HG03378 (cell line): ENCODE measurements at regions not wholly inside any gene's neighbourhood (a gene's known extent, or its start where the extent isn't known, plus 50 kb on each side); places are given as distances from the start of the nearest gene placed in this dataset.
A peak's percentile ranks its signal among the peaks of the same experiment; 100 is the strongest.
"Not testable (repeated sequence)": the region's sequence is repeated elsewhere in the genome, so short reads cannot be mapped to it uniquely, and the experiment has no call there.

Experiments used
- ATAC-seq: cut with Tn5 transposase; IDR thresholded peaks from one replicate; pipeline ENCODE4 v1.9.1; 2021; ENCODE audit warnings: mild to moderate bottlenecking, moderate library complexity; ENCODE audit not compliant: unreplicated experiment

- ATAC-seq = no peak
Observed at GRCh38 chr3:59245300-59245858, 195.6 kb upstream of the CFAP20DC start.

GRCh38 chr3:59244343-59244742, 194.5 kb upstream of the CFAP20DC start:
- no peak for ATAC-seq

- ATAC-seq = no peak
Observed at GRCh38 chr3:59243476-59243875, 193.7 kb upstream of the CFAP20DC start.

- no peak for ATAC-seq
Observed at GRCh38 chr3:59240666-59241255, 190.9 kb upstream of the CFAP20DC start.

GRCh38 chr3:59237121-59237520, 187.3 kb upstream of the CFAP20DC start:
- ATAC-seq = no peak

- peak; percentile 92 for ATAC-seq
Observed at GRCh38 chr3:59235634-59236012, 185.8 kb upstream of the CFAP20DC start.

- ATAC-seq = peak; percentile 22
Observed at GRCh38 chr3:59234884-59235633, 185.2 kb upstream of the CFAP20DC start.

- ATAC-seq = not testable (repeated sequence)
Observed at GRCh38 chr3:59230379-59230778, 180.6 kb upstream of the CFAP20DC start.

GRCh38 chr3:59213860-59214259, 164.0 kb upstream of the CFAP20DC start:
- no peak for ATAC-seq

GRCh38 chr3:59212128-59212779, 162.4 kb upstream of the CFAP20DC start:
- peak; percentile 75 for ATAC-seq

- ATAC-seq = no peak
Observed at GRCh38 chr3:59210260-59210659, 160.4 kb upstream of the CFAP20DC start.

- no peak for ATAC-seq
Observed at GRCh38 chr3:59192473-59192872, 142.6 kb upstream of the CFAP20DC start.

GRCh38 chr3:59191651-59192050, 141.8 kb upstream of the CFAP20DC start:
- ATAC-seq = no peak

- ATAC-seq = no peak
Observed at GRCh38 chr3:59189939-59190338, 140.1 kb upstream of the CFAP20DC start.

GRCh38 chr3:59189526-59189925, 139.7 kb upstream of the CFAP20DC start:
- no peak for ATAC-seq

GRCh38 chr3:59186725-59187124, 136.9 kb upstream of the CFAP20DC start:
- no peak for ATAC-seq

- no peak for ATAC-seq
Observed at GRCh38 chr3:59185591-59186369, 136.0 kb upstream of the CFAP20DC start.

- ATAC-seq = no peak
Observed at GRCh38 chr3:59180006-59180405, 130.2 kb upstream of the CFAP20DC start.

GRCh38 chr3:59178698-59179097, 128.9 kb upstream of the CFAP20DC start:
- no peak for ATAC-seq

- ATAC-seq = no peak
Observed at GRCh38 chr3:59171491-59171890, 121.7 kb upstream of the CFAP20DC start.

- ATAC-seq = not testable (repeated sequence)
Observed at GRCh38 chr3:59170166-59170565, 120.3 kb upstream of the CFAP20DC start.
